ENCODE measurements at regions not wholly inside any gene's neighbourhood (a gene's known extent, or its start where the extent isn't known, plus 50 kb on each side); places are given as distances from the start of the nearest gene placed in this dataset.

DNA sequence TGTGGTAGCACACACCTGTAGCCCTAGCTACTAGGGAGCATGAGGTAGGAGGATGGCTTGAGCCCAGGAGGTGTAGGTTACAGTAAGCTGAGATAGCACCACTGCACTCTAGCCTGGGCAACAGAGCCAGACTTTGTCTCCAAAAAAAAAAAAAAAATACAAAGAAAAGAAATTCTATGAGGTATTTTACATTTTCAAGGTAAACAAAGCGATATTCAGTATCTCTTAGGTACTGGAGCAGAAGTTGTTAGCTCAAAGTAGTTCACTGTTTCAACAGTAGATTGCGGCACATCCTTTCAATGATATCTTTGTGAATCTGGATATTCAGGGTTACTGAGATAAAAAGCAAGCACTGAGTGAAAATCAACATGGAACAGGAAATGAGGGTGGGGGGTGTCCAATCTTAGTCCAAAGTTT, 318.5 kb downstream of the ZNF621 start (continued):
- TF ChIP-seq, protein P1, sequence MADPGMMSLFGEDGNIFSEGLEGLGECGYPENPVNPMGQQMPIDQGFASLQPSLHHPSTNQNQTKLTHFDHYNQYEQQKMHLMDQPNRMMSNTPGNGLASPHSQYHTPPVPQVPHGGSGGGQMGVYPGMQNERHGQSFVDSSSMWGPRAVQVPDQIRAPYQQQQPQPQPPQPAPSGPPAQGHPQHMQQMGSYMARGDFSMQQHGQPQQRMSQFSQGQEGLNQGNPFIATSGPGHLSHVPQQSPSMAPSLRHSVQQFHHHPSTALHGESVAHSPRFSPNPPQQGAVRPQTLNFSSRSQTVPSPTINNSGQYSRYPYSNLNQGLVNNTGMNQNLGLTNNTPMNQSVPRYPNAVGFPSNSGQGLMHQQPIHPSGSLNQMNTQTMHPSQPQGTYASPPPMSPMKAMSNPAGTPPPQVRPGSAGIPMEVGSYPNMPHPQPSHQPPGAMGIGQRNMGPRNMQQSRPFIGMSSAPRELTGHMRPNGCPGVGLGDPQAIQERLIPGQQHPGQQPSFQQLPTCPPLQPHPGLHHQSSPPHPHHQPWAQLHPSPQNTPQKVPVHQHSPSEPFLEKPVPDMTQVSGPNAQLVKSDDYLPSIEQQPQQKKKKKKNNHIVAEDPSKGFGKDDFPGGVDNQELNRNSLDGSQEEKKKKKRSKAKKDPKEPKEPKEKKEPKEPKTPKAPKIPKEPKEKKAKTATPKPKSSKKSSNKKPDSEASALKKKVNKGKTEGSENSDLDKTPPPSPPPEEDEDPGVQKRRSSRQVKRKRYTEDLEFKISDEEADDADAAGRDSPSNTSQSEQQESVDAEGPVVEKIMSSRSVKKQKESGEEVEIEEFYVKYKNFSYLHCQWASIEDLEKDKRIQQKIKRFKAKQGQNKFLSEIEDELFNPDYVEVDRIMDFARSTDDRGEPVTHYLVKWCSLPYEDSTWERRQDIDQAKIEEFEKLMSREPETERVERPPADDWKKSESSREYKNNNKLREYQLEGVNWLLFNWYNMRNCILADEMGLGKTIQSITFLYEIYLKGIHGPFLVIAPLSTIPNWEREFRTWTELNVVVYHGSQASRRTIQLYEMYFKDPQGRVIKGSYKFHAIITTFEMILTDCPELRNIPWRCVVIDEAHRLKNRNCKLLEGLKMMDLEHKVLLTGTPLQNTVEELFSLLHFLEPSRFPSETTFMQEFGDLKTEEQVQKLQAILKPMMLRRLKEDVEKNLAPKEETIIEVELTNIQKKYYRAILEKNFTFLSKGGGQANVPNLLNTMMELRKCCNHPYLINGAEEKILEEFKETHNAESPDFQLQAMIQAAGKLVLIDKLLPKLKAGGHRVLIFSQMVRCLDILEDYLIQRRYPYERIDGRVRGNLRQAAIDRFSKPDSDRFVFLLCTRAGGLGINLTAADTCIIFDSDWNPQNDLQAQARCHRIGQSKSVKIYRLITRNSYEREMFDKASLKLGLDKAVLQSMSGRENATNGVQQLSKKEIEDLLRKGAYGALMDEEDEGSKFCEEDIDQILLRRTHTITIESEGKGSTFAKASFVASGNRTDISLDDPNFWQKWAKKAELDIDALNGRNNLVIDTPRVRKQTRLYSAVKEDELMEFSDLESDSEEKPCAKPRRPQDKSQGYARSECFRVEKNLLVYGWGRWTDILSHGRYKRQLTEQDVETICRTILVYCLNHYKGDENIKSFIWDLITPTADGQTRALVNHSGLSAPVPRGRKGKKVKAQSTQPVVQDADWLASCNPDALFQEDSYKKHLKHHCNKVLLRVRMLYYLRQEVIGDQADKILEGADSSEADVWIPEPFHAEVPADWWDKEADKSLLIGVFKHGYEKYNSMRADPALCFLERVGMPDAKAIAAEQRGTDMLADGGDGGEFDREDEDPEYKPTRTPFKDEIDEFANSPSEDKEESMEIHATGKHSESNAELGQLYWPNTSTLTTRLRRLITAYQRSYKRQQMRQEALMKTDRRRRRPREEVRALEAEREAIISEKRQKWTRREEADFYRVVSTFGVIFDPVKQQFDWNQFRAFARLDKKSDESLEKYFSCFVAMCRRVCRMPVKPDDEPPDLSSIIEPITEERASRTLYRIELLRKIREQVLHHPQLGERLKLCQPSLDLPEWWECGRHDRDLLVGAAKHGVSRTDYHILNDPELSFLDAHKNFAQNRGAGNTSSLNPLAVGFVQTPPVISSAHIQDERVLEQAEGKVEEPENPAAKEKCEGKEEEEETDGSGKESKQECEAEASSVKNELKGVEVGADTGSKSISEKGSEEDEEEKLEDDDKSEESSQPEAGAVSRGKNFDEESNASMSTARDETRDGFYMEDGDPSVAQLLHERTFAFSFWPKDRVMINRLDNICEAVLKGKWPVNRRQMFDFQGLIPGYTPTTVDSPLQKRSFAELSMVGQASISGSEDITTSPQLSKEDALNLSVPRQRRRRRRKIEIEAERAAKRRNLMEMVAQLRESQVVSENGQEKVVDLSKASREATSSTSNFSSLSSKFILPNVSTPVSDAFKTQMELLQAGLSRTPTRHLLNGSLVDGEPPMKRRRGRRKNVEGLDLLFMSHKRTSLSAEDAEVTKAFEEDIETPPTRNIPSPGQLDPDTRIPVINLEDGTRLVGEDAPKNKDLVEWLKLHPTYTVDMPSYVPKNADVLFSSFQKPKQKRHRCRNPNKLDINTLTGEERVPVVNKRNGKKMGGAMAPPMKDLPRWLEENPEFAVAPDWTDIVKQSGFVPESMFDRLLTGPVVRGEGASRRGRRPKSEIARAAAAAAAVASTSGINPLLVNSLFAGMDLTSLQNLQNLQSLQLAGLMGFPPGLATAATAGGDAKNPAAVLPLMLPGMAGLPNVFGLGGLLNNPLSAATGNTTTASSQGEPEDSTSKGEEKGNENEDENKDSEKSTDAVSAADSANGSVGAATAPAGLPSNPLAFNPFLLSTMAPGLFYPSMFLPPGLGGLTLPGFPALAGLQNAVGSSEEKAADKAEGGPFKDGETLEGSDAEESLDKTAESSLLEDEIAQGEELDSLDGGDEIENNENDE (IDR thresholded peaks at IDR 0.05; ENCODE audit: insufficient replicate concordance, low read length), result no peak
- TF ChIP-seq CTBP2 (IDR thresholded peaks at IDR 0.05; ENCODE audit: borderline replicate concordance, insufficient read depth, insufficient read length, low read length) (no peak), KDM5A (IDR thresholded peaks at IDR 0.05; ENCODE audit: low read length) (no peak), BCL11A (IDR thresholded peaks at IDR 0.05; ENCODE audit: low read depth in 2 of 2, low read length in 2 of 2) (no peak), SAP30 (IDR thresholded peaks at IDR 0.05; ENCODE audit: insufficient read depth, insufficient replicate concordance, low read length) (no peak), FOSL1 (IDR thresholded peaks at IDR 0.05; ENCODE audit: insufficient read depth, low read depth, low read length) (no peak), SP1 (IDR thresholded peaks at IDR 0.05; ENCODE audit: low read depth, low read length) (no peak), RAD21 (IDR thresholded peaks at IDR 0.05 in 1 of 2, conservative IDR thresholded peaks at IDR 0.05 in 1 of 2; ENCODE audit: low read depth in 2 of 2, low read length in 2 of 2) (no peak), SIRT6 (IDR thresholded peaks at IDR 0.05; ENCODE audit: low read length) (no peak), RXRA (IDR thresholded peaks at IDR 0.05; ENCODE audit: insufficient read depth, low read depth, low read length) (no peak)
- TF ChIP-seq, protein P2, sequence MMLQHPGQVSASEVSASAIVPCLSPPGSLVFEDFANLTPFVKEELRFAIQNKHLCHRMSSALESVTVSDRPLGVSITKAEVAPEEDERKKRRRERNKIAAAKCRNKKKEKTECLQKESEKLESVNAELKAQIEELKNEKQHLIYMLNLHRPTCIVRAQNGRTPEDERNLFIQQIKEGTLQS (IDR thresholded peaks at IDR 0.05; ENCODE audit: insufficient read depth, low read depth, low read length), result no peak
